B cell (primary cell): ENCODE measurements at regions not wholly inside any gene's neighbourhood (a gene's known extent, or its start where the extent isn't known, plus 50 kb on each side); places are given as distances from the start of the nearest gene placed in this dataset.

Source experiments
- CTCF ChIP-seq: fragments of 200-600 bp; IDR thresholded peaks from one replicate; pipeline ENCODE4 v1.8.0; 2022; ENCODE audit warnings: antibody characterized with exemption, mild to moderate bottlenecking
- EZH2 ChIP-seq: IDR thresholded peaks from 2 replicates; pipeline ENCODE4 v1.6.1; 2012; ENCODE audit warnings: borderline replicate concordance, low read depth, mild to moderate bottlenecking, moderate library complexity, low read length; ENCODE audit not compliant: insufficient read depth, poor library complexity, severe bottlenecking

GRCh38 chr9:79945016-79945415, 373.3 kb downstream of the TLE4 start:
- TF ChIP-seq CTCF (peak; percentile 45), EZH2 (no peak)
